Prostate gland (tissue), 2 donors: ENCODE measurements at regions not wholly inside any gene's neighbourhood (a gene's known extent, or its start where the extent isn't known, plus 50 kb on each side); places are given as distances from the start of the nearest gene placed in this dataset.

Experiments used
- POLR2A ChIP-seq: fragments of 450-650 bp; IDR thresholded peaks from one replicate; pipeline ENCODE4 v1.6.1; 2016; ENCODE audit warnings: antibody characterized with exemption, mild to moderate bottlenecking
- POLR2AphosphoS5 ChIP-seq: sonication (generic); formaldehyde crosslinking; IDR thresholded peaks from one replicate; pipeline ENCODE4 v1.6.1; 2017; ENCODE audit warnings: antibody characterized with exemption
- TF ChIP-seq, protein P1 (sequence below), 4 experiments: fragments of 200-600 bp in 2 of 4; fragments of 450-650 bp in 2 of 4; sonication (generic) in 2 of 4; IDR thresholded peaks; 1 replicate in 3 of 4; 2 replicates in 1 of 4; pipeline ENCODE4 v1.5.1; 2016 to 2019; ENCODE audit warnings: antibody characterized with exemption in 4 of 4, mild to moderate bottlenecking in 2 of 4, moderate library complexity in 2 of 4

DNA sequence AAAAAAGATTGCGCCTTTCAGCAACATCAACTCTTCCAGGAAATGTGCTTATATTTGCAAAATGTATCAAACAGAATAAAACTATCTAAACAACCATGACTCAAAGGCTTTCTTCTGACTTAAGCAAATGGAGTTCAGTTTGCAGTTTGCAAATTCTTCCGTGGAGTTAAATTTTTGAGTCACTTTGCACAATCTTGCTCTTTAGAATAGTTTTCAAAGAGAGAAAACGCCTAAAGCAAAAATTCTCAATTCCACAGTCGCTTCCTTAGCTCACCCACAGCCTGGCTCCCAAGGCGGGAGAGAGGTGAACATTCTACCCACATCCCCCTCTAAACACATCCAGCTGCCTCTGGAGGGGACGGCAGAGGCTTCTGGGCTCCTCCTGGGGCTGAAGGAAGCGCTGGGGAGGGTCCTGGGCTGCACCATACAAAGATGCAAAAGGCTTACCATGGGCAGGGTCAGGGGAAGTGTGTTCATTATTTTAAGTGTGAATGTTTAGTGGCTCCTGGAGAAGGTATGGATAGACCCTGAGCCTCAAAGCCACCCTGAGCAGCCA lies 1487.3 kb downstream of the TBC1D22A start:
- TF ChIP-seq, protein P1, sequence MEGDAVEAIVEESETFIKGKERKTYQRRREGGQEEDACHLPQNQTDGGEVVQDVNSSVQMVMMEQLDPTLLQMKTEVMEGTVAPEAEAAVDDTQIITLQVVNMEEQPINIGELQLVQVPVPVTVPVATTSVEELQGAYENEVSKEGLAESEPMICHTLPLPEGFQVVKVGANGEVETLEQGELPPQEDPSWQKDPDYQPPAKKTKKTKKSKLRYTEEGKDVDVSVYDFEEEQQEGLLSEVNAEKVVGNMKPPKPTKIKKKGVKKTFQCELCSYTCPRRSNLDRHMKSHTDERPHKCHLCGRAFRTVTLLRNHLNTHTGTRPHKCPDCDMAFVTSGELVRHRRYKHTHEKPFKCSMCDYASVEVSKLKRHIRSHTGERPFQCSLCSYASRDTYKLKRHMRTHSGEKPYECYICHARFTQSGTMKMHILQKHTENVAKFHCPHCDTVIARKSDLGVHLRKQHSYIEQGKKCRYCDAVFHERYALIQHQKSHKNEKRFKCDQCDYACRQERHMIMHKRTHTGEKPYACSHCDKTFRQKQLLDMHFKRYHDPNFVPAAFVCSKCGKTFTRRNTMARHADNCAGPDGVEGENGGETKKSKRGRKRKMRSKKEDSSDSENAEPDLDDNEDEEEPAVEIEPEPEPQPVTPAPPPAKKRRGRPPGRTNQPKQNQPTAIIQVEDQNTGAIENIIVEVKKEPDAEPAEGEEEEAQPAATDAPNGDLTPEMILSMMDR (IDR thresholded peaks at IDR 0.05): no peak
- no peak for TF ChIP-seq POLR2AphosphoS5
- TF ChIP-seq POLR2A: no peak
